H9 (cell line): ENCODE measurements at regions not wholly inside any gene's neighbourhood (a gene's known extent, or its start where the extent isn't known, plus 50 kb on each side); places are given as distances from the start of the nearest gene placed in this dataset.

Experiments used
- DNase-seq: peaks from one replicate; pipeline ENCODE4 v3.0.0-alpha.2; 2017
- H2AFZ ChIP-seq: one replicate; pipeline ENCODE4 v1.6.1; 2013; ENCODE audit warnings: mild to moderate bottlenecking, low read length, control low read depth, moderate library complexity
- H2AK5ac ChIP-seq: 2 replicates; pipeline ENCODE4 v1.6.1; 2013; ENCODE audit warnings: low read length, control low read depth, mixed read lengths; ENCODE audit not compliant: insufficient read length
- H2BK120ac ChIP-seq: one replicate; pipeline ENCODE4 v1.6.1; 2013; ENCODE audit warnings: low read depth, mild to moderate bottlenecking, low read length, control low read depth, inconsistent platforms; ENCODE audit not compliant: poor library complexity, severe bottlenecking
- H2BK12ac ChIP-seq: 2 replicates; pipeline ENCODE4 v1.6.1; 2013; ENCODE audit warnings: low read length, control low read depth, mixed read lengths, low read depth; ENCODE audit not compliant: insufficient read length
- H2BK15ac ChIP-seq: 2 replicates; pipeline ENCODE4 v1.6.1; 2013; ENCODE audit warnings: low read depth, low read length, control low read depth
- H2BK20ac ChIP-seq: one replicate; pipeline ENCODE4 v1.6.1; 2013; ENCODE audit warnings: low read depth, mild to moderate bottlenecking, low read length, control low read depth, inconsistent platforms; ENCODE audit not compliant: poor library complexity, severe bottlenecking
- H2BK5ac ChIP-seq: 2 replicates; pipeline ENCODE4 v1.6.1; 2013; ENCODE audit warnings: low read length, control low read depth, mixed read lengths; ENCODE audit not compliant: insufficient read length
- H3K14ac ChIP-seq: 2 replicates; pipeline ENCODE4 v1.6.1; 2013; ENCODE audit warnings: low read length, control low read depth; ENCODE audit not compliant: insufficient read depth
- H3K18ac ChIP-seq: 2 replicates; pipeline ENCODE4 v1.6.1; 2013; ENCODE audit warnings: low read depth, mild to moderate bottlenecking, mixed read lengths, low read length, control low read depth; ENCODE audit not compliant: insufficient read length
- H3K23ac ChIP-seq: 2 replicates; pipeline ENCODE4 v1.6.1; 2013; ENCODE audit warnings: low read length, control low read depth, mixed read lengths, low read depth; ENCODE audit not compliant: insufficient read length
- H3K23me2 ChIP-seq: 2 replicates; pipeline ENCODE4 v1.6.1; 2013; ENCODE audit warnings: low read depth, mild to moderate bottlenecking, mixed read lengths, low read length, control low read depth; ENCODE audit not compliant: insufficient read length, poor library complexity, severe bottlenecking
- H3K27ac ChIP-seq: 2 replicates; pipeline ENCODE4 v1.5.1; 2013; ENCODE audit warnings: low read length, control low read depth, mixed read lengths, low read depth; ENCODE audit not compliant: insufficient read length
- H3K27me3 ChIP-seq: 2 replicates; pipeline ENCODE4 v1.6.1; 2013; ENCODE audit warnings: low read length, control low read depth, inconsistent platforms; ENCODE audit not compliant: insufficient read depth
- H3K4ac ChIP-seq: 2 replicates; pipeline ENCODE4 v1.6.1; 2013; ENCODE audit warnings: low read depth, mild to moderate bottlenecking, control low read depth, inconsistent platforms, low read length, moderate library complexity
- H3K4me1 ChIP-seq: 2 replicates; pipeline ENCODE4 v1.6.1; 2013; ENCODE audit warnings: low read length, control low read depth, inconsistent platforms; ENCODE audit not compliant: insufficient read depth
- H3K4me2 ChIP-seq: 2 replicates; pipeline ENCODE4 v1.6.1; 2013; ENCODE audit warnings: low read length, control low read depth, mixed read lengths; ENCODE audit not compliant: insufficient read length, insufficient read depth
- H3K56ac ChIP-seq: 2 replicates; pipeline ENCODE4 v1.6.1; 2013; ENCODE audit warnings: low read depth, mild to moderate bottlenecking, mixed read lengths, low read length, control low read depth; ENCODE audit not compliant: insufficient read length
- H3K79me1 ChIP-seq: 2 replicates; pipeline ENCODE4 v1.6.1; 2013; ENCODE audit warnings: low read depth, mild to moderate bottlenecking, moderate library complexity, low read length, control low read depth, inconsistent platforms; ENCODE audit not compliant: insufficient read depth, poor library complexity, severe bottlenecking
- H3K79me2 ChIP-seq: 2 replicates; pipeline ENCODE4 v1.6.1; 2013; ENCODE audit warnings: low read length, control low read depth, inconsistent platforms; ENCODE audit not compliant: insufficient read depth
- H3K9ac ChIP-seq: 2 replicates; pipeline ENCODE4 v1.6.1; 2013; ENCODE audit warnings: low read length, control low read depth, mixed read lengths; ENCODE audit not compliant: insufficient read length; ENCODE audit errors: extremely low read depth
- H3K9me3 ChIP-seq: one replicate; pipeline ENCODE4 v1.6.1; 2013; ENCODE audit warnings: low read depth, low read length, inconsistent platforms; ENCODE audit not compliant: control insufficient read depth
- H3T11ph ChIP-seq: one replicate; pipeline ENCODE4 v1.6.1; 2013; ENCODE audit warnings: mild to moderate bottlenecking, low read length, control low read depth, inconsistent platforms
- H4K20me1 ChIP-seq: one replicate; pipeline ENCODE4 v1.6.1; 2013; ENCODE audit not compliant: control insufficient read depth, insufficient read length, insufficient read depth
- H4K5ac ChIP-seq: 2 replicates; pipeline ENCODE4 v1.6.1; 2013; ENCODE audit warnings: low read depth, mild to moderate bottlenecking, mixed read lengths, low read length, control low read depth; ENCODE audit not compliant: insufficient read length
- H4K8ac ChIP-seq: replicated peaks from 2 replicates; pipeline ENCODE4 v1.6.1; 2013; ENCODE audit warnings: low read length, control low read depth, mixed read lengths, low read depth; ENCODE audit not compliant: insufficient read length
- H4K91ac ChIP-seq: 2 replicates; pipeline ENCODE4 v1.6.1; 2013; ENCODE audit warnings: low read depth, mild to moderate bottlenecking, moderate library complexity, mixed read lengths, low read length, control low read depth; ENCODE audit not compliant: insufficient read length
- H3K27ac Mint-ChIP-seq, 3 experiments: 2 replicates in 2 of 3; 3 replicates in 1 of 3; pipeline ENCODE4 v1.8.0; 2020 to 2021; ENCODE audit warnings: mixed read lengths in 3 of 3, mild to moderate bottlenecking in 1 of 3, moderate library complexity in 1 of 3
- H3K27me3 Mint-ChIP-seq: 2 replicates; pipeline ENCODE4 v1.8.0; 2021; ENCODE audit warnings: low read depth, mild to moderate bottlenecking, moderate library complexity, mixed read lengths
- H3K36me3 Mint-ChIP-seq, 3 experiments: 2 replicates in 2 of 3; 3 replicates in 1 of 3; pipeline ENCODE4 v1.8.0; 2020 to 2021; ENCODE audit warnings: low read depth in 3 of 3, mixed read lengths in 3 of 3; ENCODE audit not compliant: insufficient read depth in 1 of 3
- H3K4me1 Mint-ChIP-seq, 2 experiments: 2 replicates each; pipeline ENCODE4 v1.8.0; 2020; ENCODE audit warnings: mixed read lengths in 2 of 2
- H3K4me3 Mint-ChIP-seq, 2 experiments: 2 replicates in 1 of 2; 3 replicates in 1 of 2; pipeline ENCODE4 v1.8.0; 2020 to 2021; ENCODE audit warnings: mild to moderate bottlenecking in 2 of 2, mixed read lengths in 2 of 2, moderate library complexity in 1 of 2
- H3K9me3 Mint-ChIP-seq, 2 experiments: 2 replicates in 1 of 2; 3 replicates in 1 of 2; pipeline ENCODE4 v1.8.0; 2020; ENCODE audit warnings: mild to moderate bottlenecking in 2 of 2, mixed read lengths in 2 of 2, moderate library complexity in 1 of 2
- CTCF ChIP-seq: fragments of 200-600 bp; sonication (generic); conservative IDR thresholded peaks from 3 replicates; pipeline ENCODE4 v1.8.0; 2021; ENCODE audit warnings: antibody characterized with exemption, mild to moderate bottlenecking
- WGBS: extraction: QIAGEN DNeasy Blood & Tissue Kit; methylation state at CpG from one replicate; pipeline ENCODE4 v1.1.7; 2013; ENCODE audit warnings: missing lambda C conversion rate, low lambda C conversion rate, mixed read lengths; ENCODE audit not compliant: insufficient read length; ENCODE audit errors: extremely low coverage; 5-methylcytosine and 5-hydroxymethylcytosine counted together

- Mint-ChIP-seq H3K27ac (no peak overlapping the region), H3K9me3 (peaks cover 6% of the 10 kb centered on the region in 2 experiments), H3K27me3 (no peaks in the 10 kb centered on the region), H3K4me3 (no peak overlapping the region), H3K36me3 (peaks cover 6 to 7% (median 6%) of the 10 kb centered on the region in 3 experiments), H3K4me1 (no peaks in the 10 kb centered on the region)
- Histone ChIP-seq H3K4me1 (no peaks in the 10 kb centered on the region), H2BK5ac (no peak overlapping the region), H2BK20ac (no peak overlapping the region), H3K18ac (no peak overlapping the region), H3K27ac (no peak overlapping the region), H4K20me1 (no peaks in the 10 kb centered on the region), H2BK120ac (no peak overlapping the region), H2BK15ac (no peak overlapping the region), H2AFZ (no peak overlapping the region), H3K79me1 (no peaks in the 10 kb centered on the region), H3K4ac (no peak overlapping the region), H4K8ac (no peak overlapping the region), H3K23ac (no peak overlapping the region), H3K4me2 (no peak overlapping the region), H3T11ph (no peak overlapping the region), H4K91ac (no peak overlapping the region), H2AK5ac (no peak overlapping the region), H4K5ac (no peak overlapping the region), H3K9me3 (peaks cover 5% of the 10 kb centered on the region), H3K79me2 (no peaks in the 10 kb centered on the region), H2BK12ac (no peak overlapping the region), H3K56ac (no peak overlapping the region), H3K23me2 (no peaks in the 10 kb centered on the region), H3K9ac (no peak overlapping the region), H3K14ac (no peak overlapping the region), H3K27me3 (no peaks in the 10 kb centered on the region)
- no peak for DNase-seq
- no peak for TF ChIP-seq CTCF
- WGBS: no CpG with 5 or more reads among the region's 2 CpGs
Measured at GRCh38 chr2:183214680-183215079, 90.4 kb downstream of the NUP35 start.
